CD4-positive, alpha-beta memory T cell (primary cell): ENCODE measurements at regions not wholly inside any gene's neighbourhood (a gene's known extent, or its start where the extent isn't known, plus 50 kb on each side); places are given as distances from the start of the nearest gene placed in this dataset.
A peak's percentile ranks its signal among the peaks of the same experiment; 100 is the strongest.

Experiments
- CTCF ChIA-PET: fragments of 350-600 bp; sonication (Branson Sonifier 250); formaldehyde crosslinking; loops from one replicate; lab custom pipeline; 2021; ENCODE audit warnings: inconsistent platforms; ENCODE audit not compliant: partially characterized antibody; lab: Charles Lee
- POLR2A ChIA-PET: fragments of 350-600 bp; sonication (Branson Sonifier 250); formaldehyde crosslinking; loops from one replicate; lab custom pipeline; 2021; ENCODE audit not compliant: partially characterized antibody; lab: Charles Lee
- DNase-seq, 5 donors: peaks; one replicate each; pipeline versions ENCODE4 v3.0.0 to v3.0.0-alpha.2; 2020 to 2022; ENCODE audit warnings: mixed read lengths in 1 of 5
- H3K27ac ChIP-seq: one replicate; pipeline ENCODE4 v1.7.0; 2013; ENCODE audit warnings: low read depth, low read length
- H3K27me3 ChIP-seq: 2 replicates; pipeline ENCODE4 v1.7.0; 2013; ENCODE audit warnings: mild to moderate bottlenecking, low read length, moderate library complexity; ENCODE audit not compliant: insufficient read depth
- H3K36me3 ChIP-seq: 2 replicates; pipeline ENCODE4 v1.7.0; 2013; ENCODE audit warnings: mild to moderate bottlenecking, low read length, moderate library complexity; ENCODE audit not compliant: insufficient read depth
- H3K4me1 ChIP-seq: 2 replicates; pipeline ENCODE4 v1.7.0; 2013; ENCODE audit warnings: mild to moderate bottlenecking, low read length, moderate library complexity; ENCODE audit not compliant: insufficient read depth
- H3K4me3 ChIP-seq, 2 donors: one replicate each; pipeline ENCODE4 v1.7.0; 2013; ENCODE audit warnings: low read length in 2 of 2, mild to moderate bottlenecking in 1 of 2
- H3K9me3 ChIP-seq, 2 donors: one replicate each; pipeline ENCODE4 v1.7.0; 2013; ENCODE audit warnings: low read length in 2 of 2, control low read depth in 1 of 2; ENCODE audit not compliant: control insufficient read depth in 1 of 2
- H3K27ac Mint-ChIP-seq, 7 donors: one replicate each; pipeline ENCODE4 v1.8.0; 2020 to 2021; ENCODE audit warnings: mixed read lengths in 7 of 7, mild to moderate bottlenecking in 6 of 7, inconsistent platforms in 3 of 7, moderate library complexity in 3 of 7
- H3K27me3 Mint-ChIP-seq, 2 donors: one replicate each; pipeline ENCODE4 v1.8.0; 2020 to 2021; ENCODE audit warnings: mixed read lengths in 2 of 2
- H3K36me3 Mint-ChIP-seq, 2 donors: one replicate each; pipeline ENCODE4 v1.8.0; 2020 to 2021; ENCODE audit warnings: mixed read lengths in 2 of 2, inconsistent platforms in 1 of 2, mild to moderate bottlenecking in 1 of 2
- H3K4me1 Mint-ChIP-seq, 4 donors: one replicate each; pipeline ENCODE4 v1.8.0; 2020 to 2021; ENCODE audit warnings: mixed read lengths in 4 of 4, mild to moderate bottlenecking in 1 of 4
- H3K4me3 Mint-ChIP-seq, 8 donors: one replicate each; pipeline ENCODE4 v1.8.0; 2020 to 2021; ENCODE audit warnings: mixed read lengths in 8 of 8, mild to moderate bottlenecking in 7 of 8, moderate library complexity in 6 of 8, inconsistent platforms in 3 of 8
- H3K9me3 Mint-ChIP-seq, 8 donors: one replicate each; pipeline ENCODE4 v1.8.0; 2020 to 2021; ENCODE audit warnings: mixed read lengths in 8 of 8, mild to moderate bottlenecking in 5 of 8, inconsistent platforms in 3 of 8, moderate library complexity in 1 of 8
- intact Hi-C: fragments of 100-400 bp; cut with micrococcal nuclease; formaldehyde crosslinking; loops from one replicate; pipeline ENCODE4 v1.15.1; 2023

GRCh38 chr12:112714166-112714710, 77.3 kb upstream of the RPH3A start:
- ChIA-PET CTCF (no interaction called here), POLR2A (no interaction called here)
- H3K27ac ChIP-seq: no peak overlapping the region
- no peaks in the 10 kb centered on the region for H3K36me3 ChIP-seq
- H3K4me3 ChIP-seq: no peak overlapping the region
- DNase-seq: no peak
- intact Hi-C loops: no loop called here
- no peaks in the 10 kb centered on the region for H3K4me1 ChIP-seq
- Mint-ChIP-seq H3K36me3 (no peaks in the 10 kb centered on the region), H3K4me3 (no peak overlapping the region), H3K4me1 (peaks cover 0 to 5% (median 0%) of the 10 kb centered on the region in 4 donors), H3K27me3 (peaks cover 2 to 4% of the 10 kb centered on the region in 2 donors), H3K9me3 (peaks cover 0 to 3% (median 0%) of the 10 kb centered on the region in 8 donors), H3K27ac (peak overlapping the region in 3 of 7 donors; percentile 32 to 69 (median 39))
- no peaks in the 10 kb centered on the region for H3K9me3 ChIP-seq
- H3K27me3 ChIP-seq: no peaks in the 10 kb centered on the region

- Histone ChIP-seq H3K36me3 (no peaks in the 10 kb centered on the region), H3K9me3 (no peaks in the 10 kb centered on the region), H3K4me1 (no peaks in the 10 kb centered on the region), H3K27ac (no peak overlapping the region), H3K4me3 (no peak overlapping the region), H3K27me3 (no peaks in the 10 kb centered on the region)
- Mint-ChIP-seq H3K9me3 (peaks cover 0 to 6% (median 1%) of the 10 kb centered on the region in 8 donors), H3K36me3 (no peaks in the 10 kb centered on the region), H3K27ac (no peak overlapping the region), H3K27me3 (peaks cover 8 to 10% of the 10 kb centered on the region in 2 donors), H3K4me1 (peaks cover 0 to 5% (median 0%) of the 10 kb centered on the region in 4 donors), H3K4me3 (no peak overlapping the region)
- DNase-seq: no peak
- intact Hi-C loops: no loop called here
- POLR2A ChIA-PET: no interaction called here
- CTCF ChIA-PET: no interaction called here
Measured at GRCh38 chr12:112716099-112717093, 75.2 kb upstream of the RPH3A start.

GRCh38 chr12:112728864-112729263, 62.7 kb upstream of the RPH3A start:
- no peaks in the 10 kb centered on the region for H3K36me3 Mint-ChIP-seq
- Histone ChIP-seq H3K27me3 (no peaks in the 10 kb centered on the region), H3K4me3 (no peak overlapping the region), H3K4me1 (no peaks in the 10 kb centered on the region), H3K9me3 (no peaks in the 10 kb centered on the region), H3K36me3 (no peaks in the 10 kb centered on the region), H3K27ac (no peak overlapping the region)
- intact Hi-C loops: no loop called here
- DNase-seq: no peak
- no peak overlapping the region for H3K4me3 Mint-ChIP-seq
- no peaks in the 10 kb centered on the region for H3K9me3 Mint-ChIP-seq
- H3K27ac Mint-ChIP-seq: no peak overlapping the region
- peaks cover 0 to 1% (median 0%) of the 10 kb centered on the region in 4 donors for H3K4me1 Mint-ChIP-seq
- H3K27me3 Mint-ChIP-seq: peaks cover 12 to 13% of the 10 kb centered on the region in 2 donors
- ChIA-PET POLR2A (no interaction called here), CTCF (no interaction called here)

GRCh38 chr12:112734859-112735695, 56.5 kb upstream of the RPH3A start:
- H3K4me1 ChIP-seq: no peaks in the 10 kb centered on the region

GRCh38 chr12:112738531-112738930, 53.0 kb upstream of the RPH3A start:
- no peaks in the 10 kb centered on the region for H3K9me3 ChIP-seq
- CTCF ChIA-PET: no interaction called here
- H3K27ac ChIP-seq: no peak overlapping the region
- intact Hi-C loops: no loop called here
- H3K36me3 ChIP-seq: no peaks in the 10 kb centered on the region
- Mint-ChIP-seq H3K27ac (no peak overlapping the region), H3K36me3 (no peaks in the 10 kb centered on the region), H3K27me3 (peaks cover 20 to 27% of the 10 kb centered on the region in 2 donors), H3K9me3 (peaks cover 0 to 2% (median 0%) of the 10 kb centered on the region in 8 donors), H3K4me3 (no peak overlapping the region), H3K4me1 (no peaks in the 10 kb centered on the region)
- DNase-seq: no peak
- no peaks in the 10 kb centered on the region for H3K27me3 ChIP-seq
- no peak overlapping the region for H3K4me3 ChIP-seq
- POLR2A ChIA-PET: no interaction called here
- no peaks in the 10 kb centered on the region for H3K4me1 ChIP-seq

More at GRCh38 chr12:112734859-112735695, 56.5 kb upstream of the RPH3A start:
- ChIA-PET POLR2A (interaction anchor here (0.9 kb wide), 1 partner anchor 15 kb away, joined by 3 read pairs; no protein-coding TSS in a partner anchor), CTCF (no interaction called here)
- Histone ChIP-seq H3K36me3 (no peaks in the 10 kb centered on the region), H3K27ac (no peak overlapping the region), H3K4me3 (no peak overlapping the region), H3K27me3 (no peaks in the 10 kb centered on the region), H3K9me3 (no peaks in the 10 kb centered on the region)
- Mint-ChIP-seq H3K36me3 (no peaks in the 10 kb centered on the region), H3K4me1 (no peaks in the 10 kb centered on the region), H3K27me3 (peaks cover 13 to 21% of the 10 kb centered on the region in 2 donors), H3K4me3 (no peak overlapping the region), H3K9me3 (no peaks in the 10 kb centered on the region), H3K27ac (no peak overlapping the region)
- intact Hi-C loops: no loop called here
- DNase-seq: no peak

GRCh38 chr12:112740387-112740934, 51.1 kb upstream of the RPH3A start:
- no peak for DNase-seq
- Mint-ChIP-seq H3K9me3 (peaks cover 0 to 2% (median 0%) of the 10 kb centered on the region in 8 donors), H3K36me3 (no peaks in the 10 kb centered on the region), H3K4me1 (peaks cover 0 to 5% (median 0%) of the 10 kb centered on the region in 4 donors), H3K27ac (no peak overlapping the region), H3K4me3 (no peak overlapping the region), H3K27me3 (peaks cover 11 to 19% of the 10 kb centered on the region in 2 donors)
- Histone ChIP-seq H3K4me3 (no peak overlapping the region), H3K4me1 (peaks cover under 1% of the 10 kb centered on the region), H3K27me3 (no peaks in the 10 kb centered on the region), H3K36me3 (no peaks in the 10 kb centered on the region), H3K27ac (no peak overlapping the region), H3K9me3 (no peaks in the 10 kb centered on the region)
- intact Hi-C loops: no loop called here
- POLR2A ChIA-PET: no interaction called here
- CTCF ChIA-PET: no interaction called here
